B cell (primary cell): ENCODE measurements at regions not wholly inside any gene's neighbourhood (a gene's known extent, or its start where the extent isn't known, plus 50 kb on each side); places are given as distances from the start of the nearest gene placed in this dataset.

ENCODE experiments used
- ATAC-seq: fragments of 200-7000 bp; cut with Tn5 transposase; one replicate; pipeline ENCODE4 v1.10.0; 2021; ENCODE audit warnings: low read depth, mild to moderate bottlenecking, moderate number of reproducible peaks, moderate library complexity
- CTCF ChIA-PET: fragments of 350-600 bp; sonication (Branson Sonifier 250); formaldehyde crosslinking; loops from one replicate; lab custom pipeline; 2021; ENCODE audit warnings: antibody characterized with exemption, inconsistent platforms; lab: Charles Lee
- POLR2A ChIA-PET: fragments of 350-600 bp; sonication (Branson Sonifier 250); formaldehyde crosslinking; loops from one replicate; lab custom pipeline; 2021; ENCODE audit warnings: antibody characterized with exemption; lab: Charles Lee
- DNase-seq: peaks from one replicate; pipeline ENCODE4 v3.0.0; 2013
- H2AFZ ChIP-seq: 2 replicates; pipeline ENCODE4 v1.6.1; 2012; ENCODE audit warnings: mild to moderate bottlenecking, low read depth, low read length; ENCODE audit not compliant: insufficient read depth, poor library complexity, severe bottlenecking
- H3K27ac ChIP-seq, 2 donors: 1 replicate in 1 of 2; 2 replicates in 1 of 2; pipeline ENCODE4 v1.5.1; 2012 to 2013; ENCODE audit warnings: low read length in 2 of 2, mild to moderate bottlenecking in 2 of 2, moderate library complexity in 1 of 2
- H3K27me3 ChIP-seq, 4 experiments: fragments of 200-600 bp in 1 of 4; sonication (generic) in 1 of 4; replicated peaks in 1 of 4; 1 replicate in 2 of 4; 2 replicates in 2 of 4; pipeline versions ENCODE4 v1.6.1 to v1.7.0; 2013 to 2016; ENCODE audit warnings: low read length in 3 of 4, mild to moderate bottlenecking in 2 of 4, mixed read lengths in 1 of 4, moderate library complexity in 1 of 4; ENCODE audit not compliant: insufficient read depth in 4 of 4, control insufficient read depth in 3 of 4; ENCODE audit errors: control extremely low read depth in 1 of 4
- H3K36me3 ChIP-seq, 2 experiments: replicated peaks in 1 of 2; 1 replicate in 1 of 2; 2 replicates in 1 of 2; pipeline versions ENCODE4 v1.6.1 to v1.7.1; 2013; ENCODE audit warnings: low read length in 1 of 2; ENCODE audit not compliant: insufficient read depth in 2 of 2, control insufficient read depth in 1 of 2; ENCODE audit errors: control extremely low read depth in 1 of 2, extremely low read depth in 1 of 2
- H3K4me1 ChIP-seq, 2 donors: fragments of 200-600 bp in 1 of 2; sonication (generic) in 1 of 2; 1 replicate in 1 of 2; 2 replicates in 1 of 2; pipeline versions ENCODE4 v1.5.1 to v1.6.1; 2013 to 2017; ENCODE audit warnings: low read length in 2 of 2; ENCODE audit not compliant: control insufficient read depth in 2 of 2, insufficient read depth in 2 of 2
- H3K4me2 ChIP-seq: replicated peaks from 2 replicates; pipeline ENCODE3; 2012; ENCODE audit warnings: mild to moderate bottlenecking, low read depth, low read length; ENCODE audit not compliant: poor library complexity, severe bottlenecking
- H3K4me3 ChIP-seq, 5 experiments: fragments of 200-600 bp in 1 of 5; sonication (generic) in 1 of 5; 1 replicate in 3 of 5; 2 replicates in 2 of 5; pipeline versions ENCODE4 v1.5.1 to v1.7.0; 2011 to 2016; ENCODE audit warnings: low read length in 4 of 5, mild to moderate bottlenecking in 4 of 5, low read depth in 2 of 5, control low read depth in 1 of 5, moderate library complexity in 1 of 5; ENCODE audit not compliant: insufficient read depth in 1 of 5; ENCODE audit errors: control extremely low read depth in 1 of 5, extremely low read depth in 1 of 5
- H3K79me2 ChIP-seq: fragments of 200-600 bp; sonication (generic); one replicate; pipeline ENCODE4 v1.6.0; 2016; ENCODE audit warnings: low read length; ENCODE audit not compliant: control insufficient read depth, insufficient read depth
- H3K9ac ChIP-seq: fragments of 200-600 bp; sonication (generic); 2 replicates; pipeline ENCODE4 v1.6.1; 2017; ENCODE audit warnings: mild to moderate bottlenecking, low read length, moderate library complexity
- H3K9me3 ChIP-seq, 3 donors: one replicate each; pipeline versions ENCODE4 v1.6.1 to v1.7.1; 2013; ENCODE audit warnings: low read length in 2 of 3; ENCODE audit not compliant: control insufficient read depth in 2 of 3, insufficient read depth in 1 of 3; ENCODE audit errors: control extremely low read depth in 1 of 3
- H4K20me1 ChIP-seq: 2 replicates; pipeline ENCODE4 v1.6.0; 2012; ENCODE audit warnings: mild to moderate bottlenecking, low read length; ENCODE audit not compliant: insufficient read depth, control insufficient read depth, poor library complexity, severe bottlenecking
- H3K27ac Mint-ChIP-seq: one replicate; pipeline ENCODE4 v1.8.0; 2021; ENCODE audit warnings: mixed read lengths
- H3K27me3 Mint-ChIP-seq: one replicate; pipeline ENCODE4 v1.8.0; 2021; ENCODE audit warnings: mixed read lengths
- H3K4me1 Mint-ChIP-seq: one replicate; pipeline ENCODE4 v1.8.0; 2021; ENCODE audit warnings: mixed read lengths
- H3K4me3 Mint-ChIP-seq: one replicate; pipeline ENCODE4 v1.8.0; 2021; ENCODE audit warnings: mixed read lengths
- H3K9me3 Mint-ChIP-seq: one replicate; pipeline ENCODE4 v1.8.0; 2022; ENCODE audit warnings: mixed read lengths; ENCODE audit not compliant: insufficient read depth
- CTCF ChIP-seq: fragments of 200-600 bp; IDR thresholded peaks from one replicate; pipeline ENCODE4 v1.8.0; 2022; ENCODE audit warnings: antibody characterized with exemption, mild to moderate bottlenecking
- EZH2 ChIP-seq: IDR thresholded peaks from 2 replicates; pipeline ENCODE4 v1.6.1; 2012; ENCODE audit warnings: borderline replicate concordance, low read depth, mild to moderate bottlenecking, moderate library complexity, low read length; ENCODE audit not compliant: insufficient read depth, poor library complexity, severe bottlenecking
- WGBS: methylation state at CpG from one replicate; pipeline ENCODE4 v1.1.5; 2013; ENCODE audit warnings: missing lambda C conversion rate; ENCODE audit not compliant: insufficient coverage; 5-methylcytosine and 5-hydroxymethylcytosine counted together
- intact Hi-C: fragments of 100-400 bp; cut with micrococcal nuclease; formaldehyde crosslinking; loops from one replicate; pipeline ENCODE4 v1.10.0; 2022

- H3K9me3 Mint-ChIP-seq: no peaks in the 10 kb centered on the region
- intact Hi-C loops: no loop called here
- H3K27ac ChIP-seq: no peak overlapping the region
- no peak overlapping the region for H3K9ac ChIP-seq
- no peaks in the 10 kb centered on the region for H4K20me1 ChIP-seq
- H3K4me3 Mint-ChIP-seq: no peak overlapping the region
- no peak overlapping the region for H2AFZ ChIP-seq
- H3K79me2 ChIP-seq: no peaks in the 10 kb centered on the region
- no peak overlapping the region for H3K27ac Mint-ChIP-seq
- peaks cover 4% of the 10 kb centered on the region for H3K27me3 Mint-ChIP-seq
- CTCF ChIA-PET: no interaction called here
- H3K4me3 ChIP-seq: no peak overlapping the region
- no peaks in the 10 kb centered on the region for H3K4me1 Mint-ChIP-seq
- no peak for TF ChIP-seq CTCF
- TF ChIP-seq EZH2: no peak
- ATAC-seq (no peak), DNase-seq (no peak)
- H3K27me3 ChIP-seq: no peaks in the 10 kb centered on the region
- H3K9me3 ChIP-seq: no peaks in the 10 kb centered on the region
- WGBS: 100% methylated on average over 3 of the region's 3 CpGs
- H3K4me2 ChIP-seq: no peak overlapping the region
- no peaks in the 10 kb centered on the region for H3K36me3 ChIP-seq
- POLR2A ChIA-PET: interaction anchor here (0.7 kb wide), 1 partner anchor 85 kb away, joined by 4 read pairs; no protein-coding TSS in a partner anchor
- no peaks in the 10 kb centered on the region for H3K4me1 ChIP-seq
Measured at GRCh38 chr2:129866391-129866790, 113.1 kb upstream of the RAB6C start.

GRCh38 chr2:129868151-129868550 is 111.3 kb upstream of the RAB6C start:
- intact Hi-C loops: no loop called here
- no peak overlapping the region for H3K4me3 ChIP-seq
- Mint-ChIP-seq H3K4me3 (no peak overlapping the region), H3K4me1 (no peaks in the 10 kb centered on the region), H3K27ac (no peak overlapping the region), H3K9me3 (no peaks in the 10 kb centered on the region), H3K27me3 (peaks cover 7% of the 10 kb centered on the region)
- POLR2A ChIA-PET: no interaction called here
- H3K9me3 ChIP-seq: no peaks in the 10 kb centered on the region
- no peak for DNase-seq
- H3K4me1 ChIP-seq: no peaks in the 10 kb centered on the region
- TF ChIP-seq EZH2: no peak
- ATAC-seq: no peak
- CTCF ChIA-PET: interaction anchor here (1.0 kb wide), 1 partner anchor 8 kb away, joined by 3 read pairs; no protein-coding TSS in a partner anchor
- H3K27me3 ChIP-seq: no peaks in the 10 kb centered on the region
- no peak overlapping the region for H3K4me2 ChIP-seq
- H3K27ac ChIP-seq: no peak overlapping the region
- no peak overlapping the region for H2AFZ ChIP-seq
- 76% methylated on average over 4 of the region's 8 CpGs for WGBS
- no peak overlapping the region for H3K9ac ChIP-seq
- H3K79me2 ChIP-seq: no peaks in the 10 kb centered on the region
- no peaks in the 10 kb centered on the region for H4K20me1 ChIP-seq
- no peaks in the 10 kb centered on the region for H3K36me3 ChIP-seq
